ENCODE measurements at regions not wholly inside any gene's neighbourhood (a gene's known extent, or its start where the extent isn't known, plus 50 kb on each side); places are given as distances from the start of the nearest gene placed in this dataset.

GRCh38 chr6:14950103-14950969 lies 295.5 kb upstream of the JARID2 start:
- CTCF ChIA-PET, result no interaction called here
- POLR2A ChIA-PET, result interaction anchor here (0.5 kb wide), 1 partner anchor 70 kb away, joined by 3 read pairs; no protein-coding TSS in a partner anchor

DNA sequence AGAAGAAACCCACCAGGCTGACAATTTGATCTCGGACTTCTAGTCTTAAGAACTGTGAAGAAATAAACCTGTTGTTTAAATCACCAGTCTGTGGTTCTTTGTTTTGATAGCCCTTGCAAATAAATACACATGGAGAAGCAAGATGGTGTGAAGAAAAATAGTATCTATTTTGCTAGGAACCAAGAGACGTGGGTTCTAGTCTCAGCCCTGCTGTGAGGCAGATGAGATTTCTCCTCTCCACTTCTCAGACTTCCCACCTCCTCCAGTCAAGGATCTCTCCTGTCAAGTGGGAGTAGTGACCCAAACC lies 294.9 kb upstream of the JARID2 start:
- ChIA-PET CTCF (no interaction called here), POLR2A (no interaction called here)

- CTCF ChIA-PET, result interaction anchor here (0.7 kb wide), 1 partner anchor 195 kb away, joined by 3 read pairs; no protein-coding TSS in a partner anchor
- POLR2A ChIA-PET, result no interaction called here
Measured at GRCh38 chr6:14951704-14952103, 294.2 kb upstream of the JARID2 start.

DNA sequence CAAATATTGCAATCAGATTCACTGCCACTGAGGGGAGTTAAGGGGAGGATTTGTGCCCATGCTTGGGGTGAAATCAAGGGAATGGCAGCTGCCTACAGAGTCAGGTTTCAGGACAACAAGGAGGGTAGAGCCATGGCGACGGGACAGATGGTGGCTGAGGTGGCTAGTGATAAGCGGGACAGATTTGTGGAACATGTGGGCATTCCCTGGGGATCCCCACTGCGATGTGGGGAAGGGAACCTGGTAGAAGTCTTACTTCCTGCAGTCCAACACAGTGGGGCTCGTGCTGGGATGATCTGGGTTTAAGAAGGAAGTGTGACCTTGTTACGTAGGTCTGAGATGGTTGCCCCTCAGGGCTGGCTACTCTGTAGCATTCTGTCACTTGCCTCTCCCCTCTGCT lies 292.0 kb upstream of the JARID2 start:
- ChIA-PET POLR2A (no interaction called here), CTCF (no interaction called here)

- POLR2A ChIA-PET, result no interaction called here
- CTCF ChIA-PET, result no interaction called here
Measured at GRCh38 chr6:14957355-14958059, 288.4 kb upstream of the JARID2 start.

DNA sequence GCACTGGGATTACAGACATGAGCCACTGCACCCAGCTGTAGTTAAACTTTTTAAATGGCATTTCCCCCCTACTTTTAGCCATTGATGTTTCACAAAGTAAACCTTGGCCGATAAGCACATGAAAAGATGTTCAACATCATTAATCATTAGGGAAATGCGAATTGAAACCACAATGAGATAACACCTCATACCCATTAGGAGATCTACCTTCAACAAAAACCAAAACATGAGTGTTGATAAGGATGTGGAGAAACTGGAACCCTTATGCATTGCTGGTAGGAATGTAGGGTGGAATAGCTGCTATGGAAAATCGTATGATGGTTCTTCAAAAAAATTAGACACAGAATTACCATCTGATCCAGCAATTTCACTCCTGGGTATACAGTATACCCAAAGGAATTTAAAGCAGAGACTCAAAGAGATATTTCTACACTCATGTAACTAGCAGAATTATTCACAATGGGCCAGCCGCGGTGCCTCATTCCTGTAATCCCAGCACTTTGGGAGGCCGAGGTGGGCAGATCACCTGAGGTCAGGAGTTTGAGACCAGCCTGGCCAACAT lies 286.5 kb upstream of the JARID2 start:
- POLR2A ChIA-PET, result no interaction called here
- CTCF ChIA-PET, result no interaction called here

DNA sequence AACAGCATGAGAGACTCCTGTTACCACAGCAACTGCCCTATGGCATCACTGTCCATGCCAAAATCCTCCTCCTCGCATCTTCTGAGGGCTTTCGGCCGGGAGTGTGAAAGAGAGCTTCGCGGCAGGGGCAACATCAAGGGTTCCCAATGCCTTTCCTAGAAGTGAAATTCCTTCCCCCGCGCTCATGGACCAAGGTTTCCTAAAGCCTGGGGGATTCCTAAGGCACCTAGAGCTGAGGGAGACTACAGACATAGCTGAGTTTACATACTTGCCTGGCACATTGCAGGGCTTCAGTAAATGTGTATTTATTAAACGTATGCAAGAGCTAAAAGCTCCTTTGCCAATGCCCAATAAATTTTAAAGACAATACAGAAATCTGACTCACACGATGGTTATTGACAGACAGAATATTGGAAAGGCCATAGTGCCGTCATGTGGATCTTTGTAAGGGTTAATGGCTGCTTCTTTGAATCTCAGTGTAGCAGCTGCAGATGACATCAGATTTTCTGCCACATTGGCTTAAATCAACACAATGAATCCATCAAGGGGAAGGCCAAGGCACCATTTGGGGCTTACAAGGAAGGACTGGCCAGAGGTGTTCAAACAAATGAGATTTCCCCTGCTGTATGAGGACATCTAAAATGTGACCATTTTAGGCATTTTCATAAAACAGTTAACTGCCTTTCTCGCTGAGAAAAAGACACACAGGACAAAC lies 281.2 kb upstream of the JARID2 start:
- ChIA-PET POLR2A (no interaction called here), CTCF (no interaction called here)

GRCh38 chr6:14965424-14966075 lies 280.3 kb upstream of the JARID2 start:
- CTCF ChIA-PET, result no interaction called here
- POLR2A ChIA-PET, result no interaction called here

GRCh38 chr6:14966096-14966905 lies 279.6 kb upstream of the JARID2 start:
- CTCF ChIA-PET, result no interaction called here
- POLR2A ChIA-PET, result no interaction called here

GRCh38 chr6:14966906-14967711 lies 278.8 kb upstream of the JARID2 start:
- POLR2A ChIA-PET, result no interaction called here
- CTCF ChIA-PET, result no interaction called here

GRCh38 chr6:14968056-14968637 lies 277.7 kb upstream of the JARID2 start:
- CTCF ChIA-PET, result no interaction called here
- POLR2A ChIA-PET, result no interaction called here

DNA sequence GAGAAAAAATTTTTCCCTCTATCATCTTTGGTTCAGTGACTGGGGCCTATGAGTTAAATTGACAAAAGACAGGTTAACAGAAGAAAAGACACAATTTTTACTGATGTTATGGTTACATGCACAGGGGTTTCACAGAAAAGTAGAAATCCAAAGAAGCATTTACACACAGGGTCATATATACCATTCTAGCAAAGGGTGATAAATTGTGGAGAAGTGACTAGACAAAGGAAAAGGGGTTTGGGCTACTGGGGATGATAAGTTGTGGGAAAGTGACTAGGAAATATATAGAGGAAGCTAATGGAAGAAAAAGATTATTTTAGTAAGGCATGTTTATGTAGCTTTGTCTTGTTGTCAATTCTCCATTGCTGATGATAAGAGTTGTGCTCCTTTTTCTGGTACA lies 276.7 kb upstream of the JARID2 start:
- CTCF ChIA-PET, result no interaction called here
- POLR2A ChIA-PET, result no interaction called here

GRCh38 chr6:14972379-14973067 lies 273.3 kb upstream of the JARID2 start:
- ChIA-PET POLR2A (interaction anchor here (0.7 kb wide), 1 partner anchor 29 kb away, joined by 3 read pairs; no protein-coding TSS in a partner anchor), CTCF (interaction anchor here (0.6 to 1.1 kb wide), 2 partner anchors 17 to 286 kb away, joined by 3 read pairs; no protein-coding TSS in a partner anchor)

- POLR2A ChIA-PET, result no interaction called here
- CTCF ChIA-PET, result no interaction called here
Measured at GRCh38 chr6:14974372-14974771, 271.5 kb upstream of the JARID2 start.

- POLR2A ChIA-PET, result no interaction called here
- CTCF ChIA-PET, result no interaction called here
Measured at GRCh38 chr6:14974792-14975470, 270.9 kb upstream of the JARID2 start.

GRCh38 chr6:14975471-14975817 lies 270.4 kb upstream of the JARID2 start:
- CTCF ChIA-PET, result no interaction called here
- POLR2A ChIA-PET, result no interaction called here

GRCh38 chr6:14977747-14978382 lies 268.0 kb upstream of the JARID2 start:
- ChIA-PET CTCF (no interaction called here), POLR2A (interaction anchor here (0.7 kb wide), 1 partner anchor 288 kb away, joined by 6 read pairs; no protein-coding TSS in a partner anchor)
